Thyroid gland (tissue), 4 donors: ENCODE measurements at regions not wholly inside any gene's neighbourhood (a gene's known extent, or its start where the extent isn't known, plus 50 kb on each side); places are given as distances from the start of the nearest gene placed in this dataset.

Source experiments
- CTCF ChIP-seq, 6 experiments: fragments of 200-600 bp in 3 of 6; fragments of 450-650 bp in 3 of 6; sonication (generic) in 3 of 6; IDR thresholded peaks; one replicate each; pipeline ENCODE4 v1.5.1; 2016 to 2019; ENCODE audit warnings: antibody characterized with exemption in 6 of 6, mild to moderate bottlenecking in 2 of 6, inconsistent platforms in 1 of 6, moderate library complexity in 1 of 6
- POLR2A ChIP-seq, 2 donors: fragments of 450-650 bp; IDR thresholded peaks; one replicate each; pipeline ENCODE4 v1.6.1; 2017; ENCODE audit warnings: antibody characterized with exemption in 2 of 2, mild to moderate bottlenecking in 2 of 2, moderate library complexity in 1 of 2

GRCh38 chr6:139528471-139528870 lies 154.0 kb upstream of the CITED2 start:
- TF ChIP-seq POLR2A (IDR thresholded peaks at IDR 0.05) (no peak), CTCF (IDR thresholded peaks at IDR 0.05) (no peak)
